Esophagus squamous epithelium (tissue), 5 donors: ENCODE measurements at regions not wholly inside any gene's neighbourhood (a gene's known extent, or its start where the extent isn't known, plus 50 kb on each side); places are given as distances from the start of the nearest gene placed in this dataset.
"Not testable (repeated sequence)": the region's sequence is repeated elsewhere in the genome, so short reads cannot be mapped to it uniquely, and the experiment has no call there.

Source experiments
- DNase-seq: peaks from one replicate; lab custom pipeline; 2025; lab: John Stamatoyannopoulos, UW
- H3K27ac ChIP-seq, 4 donors: fragments of 200-600 bp; sonication (generic); one replicate each; pipeline ENCODE4 v1.5.1; 2016 to 2019; ENCODE audit warnings: mild to moderate bottlenecking in 1 of 4
- H3K27me3 ChIP-seq, 4 donors: fragments of 200-600 bp; sonication (generic); 1 replicate in 3 of 4; 2 replicates in 1 of 4; pipeline versions ENCODE4 v1.5.1 to v1.6.0; 2017 to 2021; ENCODE audit warnings: antibody characterized with exemption in 1 of 4
- H3K36me3 ChIP-seq, 3 donors: fragments of 200-600 bp; sonication (generic); one replicate each; pipeline ENCODE4 v1.5.1; 2016 to 2019
- H3K4me1 ChIP-seq, 3 donors: fragments of 200-600 bp; sonication (generic); one replicate each; pipeline ENCODE4 v1.5.1; 2017 to 2019
- H3K4me3 ChIP-seq, 4 donors: fragments of 200-600 bp; sonication (generic); 1 replicate in 3 of 4; 2 replicates in 1 of 4; pipeline ENCODE4 v1.5.1; 2016 to 2019; ENCODE audit warnings: mild to moderate bottlenecking in 2 of 4, moderate library complexity in 1 of 4
- H3K9me3 ChIP-seq, 3 donors: fragments of 200-600 bp; sonication (generic); one replicate each; pipeline ENCODE4 v1.5.1; 2016 to 2019
- POLR2A ChIP-seq, 4 donors: fragments of 450-650 bp; IDR thresholded peaks; one replicate each; pipeline ENCODE4 v1.6.1; 2017; ENCODE audit warnings: antibody characterized with exemption in 4 of 4, mild to moderate bottlenecking in 4 of 4, moderate library complexity in 3 of 4
- WGBS, 2 donors: methylation state at CpG; one replicate each; pipeline ENCODE4 v1.1.5; 2018; 5-methylcytosine and 5-hydroxymethylcytosine counted together
- intact Hi-C: fragments of 100-400 bp; cut with DNase I; formaldehyde crosslinking; loops from one replicate; pipeline ENCODE4 v1.15.0; 2022
- TF ChIP-seq, protein P1 (sequence below), 6 experiments: fragments of 450-650 bp in 4 of 6; fragments of 200-600 bp in 2 of 6; sonication (generic) in 2 of 6; IDR thresholded peaks; one replicate each; pipeline ENCODE4 v1.5.1; 2016 to 2019; ENCODE audit warnings: antibody characterized with exemption in 6 of 6, mild to moderate bottlenecking in 4 of 6, moderate library complexity in 4 of 6
- donor health status: DM: yes; HTN: yes; CAD: no.

DNA sequence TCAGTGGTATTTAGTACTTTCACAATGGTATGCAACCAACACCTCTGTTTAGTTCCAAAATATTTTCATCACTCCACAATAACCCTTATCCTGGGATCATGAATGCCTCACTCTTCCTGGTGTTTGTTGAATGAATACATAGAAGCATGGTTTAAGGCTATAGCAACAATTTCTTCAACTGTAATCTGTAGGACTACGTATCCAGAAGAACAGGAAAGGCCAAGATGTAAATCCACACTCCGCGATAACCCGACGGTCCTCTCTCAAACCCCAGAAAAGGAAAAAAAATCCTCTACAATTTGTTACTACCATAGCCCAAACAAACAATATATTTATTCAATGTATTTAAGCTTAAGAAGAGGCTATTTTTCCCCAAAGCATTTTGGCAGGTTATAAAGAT is 141.4 kb upstream of the SALL4 start:
- Histone ChIP-seq H3K36me3 (no peaks in the 10 kb centered on the region), H3K9me3 (no peaks in the 10 kb centered on the region), H3K27me3 (no peaks in the 10 kb centered on the region), H3K4me3 (no peak overlapping the region), H3K27ac (no peak overlapping the region), H3K4me1 (peaks cover 0 to 5% (median 0%) of the 10 kb centered on the region in 3 donors)
- intact Hi-C loops, result no loop called here
- DNase-seq, result no peak
- TF ChIP-seq, protein P1, sequence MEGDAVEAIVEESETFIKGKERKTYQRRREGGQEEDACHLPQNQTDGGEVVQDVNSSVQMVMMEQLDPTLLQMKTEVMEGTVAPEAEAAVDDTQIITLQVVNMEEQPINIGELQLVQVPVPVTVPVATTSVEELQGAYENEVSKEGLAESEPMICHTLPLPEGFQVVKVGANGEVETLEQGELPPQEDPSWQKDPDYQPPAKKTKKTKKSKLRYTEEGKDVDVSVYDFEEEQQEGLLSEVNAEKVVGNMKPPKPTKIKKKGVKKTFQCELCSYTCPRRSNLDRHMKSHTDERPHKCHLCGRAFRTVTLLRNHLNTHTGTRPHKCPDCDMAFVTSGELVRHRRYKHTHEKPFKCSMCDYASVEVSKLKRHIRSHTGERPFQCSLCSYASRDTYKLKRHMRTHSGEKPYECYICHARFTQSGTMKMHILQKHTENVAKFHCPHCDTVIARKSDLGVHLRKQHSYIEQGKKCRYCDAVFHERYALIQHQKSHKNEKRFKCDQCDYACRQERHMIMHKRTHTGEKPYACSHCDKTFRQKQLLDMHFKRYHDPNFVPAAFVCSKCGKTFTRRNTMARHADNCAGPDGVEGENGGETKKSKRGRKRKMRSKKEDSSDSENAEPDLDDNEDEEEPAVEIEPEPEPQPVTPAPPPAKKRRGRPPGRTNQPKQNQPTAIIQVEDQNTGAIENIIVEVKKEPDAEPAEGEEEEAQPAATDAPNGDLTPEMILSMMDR (IDR thresholded peaks at IDR 0.05), result no peak
- no peak for TF ChIP-seq POLR2A (IDR thresholded peaks at IDR 0.05)
- 91 to 95% methylated on average over 5 of the region's 5 CpGs for WGBS, 2 donors

DNA sequence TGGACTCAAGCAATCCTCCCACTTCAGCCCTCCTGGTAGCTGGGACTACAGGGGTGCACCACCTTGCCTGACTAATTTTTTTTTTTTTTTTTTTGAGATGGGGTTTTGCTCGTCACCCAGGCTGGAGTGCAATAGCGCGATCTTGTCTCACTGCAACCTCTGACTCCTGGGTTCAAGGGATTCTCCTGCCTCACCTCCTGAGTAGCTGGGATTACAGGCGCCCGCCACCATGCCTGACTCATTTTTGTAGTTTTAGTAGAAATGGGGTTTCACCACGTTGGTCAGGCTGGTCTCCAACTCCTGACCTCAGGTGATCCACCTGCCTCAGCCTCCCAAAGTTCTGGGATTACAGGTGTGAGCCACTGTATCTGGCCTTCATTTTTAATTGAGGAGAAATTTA is 141.0 kb upstream of the SALL4 start:
- H3K9me3 ChIP-seq, H3K4me3 ChIP-seq, H3K4me1 ChIP-seq, DNase-seq, intact Hi-C loops, H3K27ac ChIP-seq, H3K27me3 ChIP-seq, H3K36me3 ChIP-seq: not testable (repeated sequence)
- 51 to 80% methylated on average over 2 to 6 of the region's 6 CpGs for WGBS, 2 donors

DNA sequence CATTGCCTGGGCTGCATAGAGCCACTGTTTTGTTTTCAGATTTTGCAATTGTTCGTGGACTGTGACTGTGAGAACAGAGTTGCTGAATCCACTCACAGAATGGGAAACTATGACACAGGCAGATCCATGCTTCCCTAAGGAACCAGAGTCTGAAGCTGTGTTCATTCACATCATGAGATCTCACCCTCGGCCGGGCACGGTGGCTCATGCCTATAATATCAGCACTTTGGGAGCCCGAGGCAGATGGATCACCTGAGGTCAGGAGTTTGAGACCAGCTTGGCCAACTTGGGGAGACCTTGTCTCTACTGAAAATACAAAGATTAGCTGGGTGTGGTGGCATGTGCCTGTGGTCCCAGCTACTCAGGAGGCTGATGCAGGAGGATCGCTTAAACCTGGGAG is 139.2 kb upstream of the SALL4 start:
- H3K4me3 ChIP-seq, result no peak overlapping the region
- TF ChIP-seq, protein P1 (IDR thresholded peaks at IDR 0.05), result no peak
- no peak for TF ChIP-seq POLR2A (IDR thresholded peaks at IDR 0.05)
- no peak for DNase-seq
- H3K27ac ChIP-seq, result no peak overlapping the region
- peaks cover 0 to 5% (median 0%) of the 10 kb centered on the region in 3 donors for H3K4me1 ChIP-seq
- H3K27me3 ChIP-seq, result no peaks in the 10 kb centered on the region
- no peaks in the 10 kb centered on the region for H3K9me3 ChIP-seq
- H3K36me3 ChIP-seq, result no peaks in the 10 kb centered on the region
- intact Hi-C loops, result no loop called here
- 86% methylated on average over 4 to 6 of the region's 6 CpGs for WGBS, 2 donors

DNA sequence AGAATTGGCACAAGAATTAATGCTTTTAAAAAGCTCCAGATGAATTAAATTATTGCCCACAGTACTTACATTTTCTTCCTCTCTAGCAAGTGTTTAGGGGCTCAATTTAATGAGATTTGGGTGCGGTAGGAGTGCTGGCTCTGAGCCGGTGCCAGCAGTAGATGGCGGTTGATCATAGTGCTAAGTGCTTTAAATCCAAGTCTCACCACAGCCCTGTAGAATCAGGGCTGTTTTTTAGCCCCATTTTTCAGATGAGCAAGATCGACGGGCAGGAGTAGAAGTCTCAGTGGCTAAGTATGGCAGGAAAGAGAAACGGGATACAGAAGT is 136.9 kb upstream of the SALL4 start:
- Histone ChIP-seq H3K4me1 (peaks cover 0 to 5% (median 0%) of the 10 kb centered on the region in 3 donors), H3K4me3 (no peak overlapping the region), H3K27me3 (peaks cover 0 to 7% (median 0%) of the 10 kb centered on the region in 4 donors), H3K36me3 (no peaks in the 10 kb centered on the region), H3K9me3 (no peaks in the 10 kb centered on the region), H3K27ac (no peak overlapping the region)
- intact Hi-C loops, result no loop called here
- 65 to 82% methylated on average over 6 of the region's 6 CpGs for WGBS, 2 donors
- DNase-seq, result no peak
- TF ChIP-seq, protein P1 (IDR thresholded peaks at IDR 0.05), result no peak
- TF ChIP-seq POLR2A (IDR thresholded peaks at IDR 0.05), result no peak

DNA sequence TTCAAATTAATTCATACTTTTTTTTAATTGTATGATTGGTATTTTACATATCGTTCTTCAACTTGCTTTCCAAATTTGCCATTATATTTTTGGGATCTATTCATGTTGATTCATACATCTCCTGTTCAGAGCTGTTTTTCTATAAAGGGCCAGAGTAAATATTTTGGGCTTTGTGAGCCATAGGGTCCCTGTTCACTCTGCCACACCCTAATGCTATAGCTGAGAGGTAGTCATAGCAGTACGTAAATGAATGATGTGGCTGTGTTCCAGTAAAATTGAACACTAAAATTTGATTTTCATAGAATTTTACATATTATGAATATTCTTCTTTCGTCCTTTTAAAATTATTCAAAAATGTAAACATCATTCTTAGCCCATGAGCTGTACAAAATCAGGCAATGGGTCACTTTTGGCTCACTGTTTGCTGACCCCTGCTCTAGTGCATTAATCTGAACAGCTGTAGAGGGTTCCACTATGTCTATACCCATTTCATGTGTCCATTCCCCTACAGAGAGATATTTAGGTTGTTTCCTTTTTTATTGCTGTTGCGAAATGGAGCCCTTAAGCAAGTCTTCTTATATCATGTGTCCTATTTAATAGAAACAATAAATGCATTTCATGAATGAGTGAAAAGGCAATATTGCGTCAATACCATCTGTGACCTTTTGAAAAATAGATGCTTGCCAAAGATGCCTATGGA is 136.4 kb upstream of the SALL4 start:
- Histone ChIP-seq H3K4me1 (peaks cover 0 to 5% (median 0%) of the 10 kb centered on the region in 3 donors), H3K36me3 (no peaks in the 10 kb centered on the region), H3K27ac (no peak overlapping the region), H3K27me3 (peaks cover 0 to 7% (median 0%) of the 10 kb centered on the region in 4 donors), H3K9me3 (no peaks in the 10 kb centered on the region), H3K4me3 (no peak overlapping the region)
- 39 to 42% methylated on average over 5 of the region's 5 CpGs for WGBS, 2 donors
- DNase-seq, result no peak
- TF ChIP-seq, protein P1 (IDR thresholded peaks at IDR 0.05), result no peak
- TF ChIP-seq POLR2A (IDR thresholded peaks at IDR 0.05), result no peak
- intact Hi-C loops, result no loop called here
